ENCODE measurements at regions not wholly inside any gene's neighbourhood (a gene's known extent, or its start where the extent isn't known, plus 50 kb on each side); places are given as distances from the start of the nearest gene placed in this dataset.

- no peak for DNase-seq
- Histone ChIP-seq H3K4me1 (ENCODE audit: insufficient read depth) (no peaks in the 10 kb centered on the region), H3K27ac (no peak overlapping the region), H3K9me3 (no peaks in the 10 kb centered on the region), H3K4me3 (no peak overlapping the region), H3K27me3 (no peaks in the 10 kb centered on the region), H3K36me3 (no peaks in the 10 kb centered on the region)
- TF ChIP-seq CTCF (IDR thresholded peaks at IDR 0.05) (no peak), POLR2A (IDR thresholded peaks at IDR 0.05) (no peak), EP300 (IDR thresholded peaks at IDR 0.05) (no peak)
- intact Hi-C loops (cut with DNase I), result no loop called here
- 52 to 62% (median 58%) methylated on average over 7 of the region's 7 CpGs for WGBS, 3 donors
Observed at GRCh38 chr15:29522373-29523276, 253.0 kb upstream of the NSMCE3 start.

DNA sequence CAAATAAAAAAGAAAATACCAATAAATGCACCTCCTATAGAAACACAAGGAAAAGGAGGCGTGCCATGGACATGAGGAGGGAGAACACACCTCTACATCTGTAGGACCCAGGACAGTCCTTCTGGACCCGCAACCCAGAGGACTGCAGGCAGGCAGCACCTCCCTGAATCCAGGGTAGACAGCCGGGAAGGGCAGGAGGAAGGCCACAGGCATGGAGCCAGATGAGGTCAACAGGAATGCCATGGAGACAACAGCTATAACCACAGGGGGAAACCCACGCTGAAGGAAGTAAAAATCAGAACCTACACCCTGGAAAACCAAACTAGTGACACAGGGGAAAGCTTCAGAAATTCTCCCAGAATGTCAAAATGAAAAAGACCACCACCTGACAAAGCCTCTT lies 248.8 kb upstream of the NSMCE3 start:
- Histone ChIP-seq H3K27me3 (no peaks in the 10 kb centered on the region), H3K4me3 (no peak overlapping the region), H3K36me3 (no peaks in the 10 kb centered on the region), H3K9me3 (no peaks in the 10 kb centered on the region), H3K4me1 (ENCODE audit: insufficient read depth) (no peaks in the 10 kb centered on the region), H3K27ac (no peak overlapping the region)
- TF ChIP-seq CTCF (IDR thresholded peaks at IDR 0.05) (no peak), POLR2A (IDR thresholded peaks at IDR 0.05) (no peak), EP300 (IDR thresholded peaks at IDR 0.05) (no peak)
- WGBS, 3 donors, result 55 to 62% (median 61%) methylated on average over 4 of the region's 4 CpGs
- no peak for DNase-seq
- intact Hi-C loops (cut with DNase I), result no loop called here

- Histone ChIP-seq H3K9me3 (no peaks in the 10 kb centered on the region), H3K4me1 (ENCODE audit: insufficient read depth) (no peaks in the 10 kb centered on the region), H3K27ac (no peak overlapping the region), H3K27me3 (no peaks in the 10 kb centered on the region), H3K36me3 (no peaks in the 10 kb centered on the region), H3K4me3 (no peak overlapping the region)
- DNase-seq, result no peak
- intact Hi-C loops (cut with DNase I), result no loop called here
- TF ChIP-seq POLR2A (IDR thresholded peaks at IDR 0.05) (no peak), EP300 (IDR thresholded peaks at IDR 0.05) (no peak), CTCF (IDR thresholded peaks at IDR 0.05) (no peak)
- 88 to 97% (median 91%) methylated on average over 4 of the region's 4 CpGs for WGBS, 3 donors
Observed at GRCh38 chr15:29517829-29518228, 248.2 kb upstream of the NSMCE3 start.

- Histone ChIP-seq H3K27me3 (no peaks in the 10 kb centered on the region), H3K4me1 (ENCODE audit: insufficient read depth) (no peaks in the 10 kb centered on the region), H3K36me3 (no peaks in the 10 kb centered on the region), H3K27ac (no peak overlapping the region), H3K9me3 (no peaks in the 10 kb centered on the region), H3K4me3 (no peak overlapping the region)
- 8 to 15% (median 12%) methylated on average over 3 of the region's 3 CpGs for WGBS, 3 donors
- TF ChIP-seq CTCF (IDR thresholded peaks at IDR 0.05), result no peak
- TF ChIP-seq EP300 (IDR thresholded peaks at IDR 0.05), result no peak
- TF ChIP-seq POLR2A (IDR thresholded peaks at IDR 0.05), result no peak
- intact Hi-C loops (cut with DNase I), result no loop called here
- no peak for DNase-seq
Observed at GRCh38 chr15:29516929-29517328, 247.3 kb upstream of the NSMCE3 start.

Measured in ovary (tissue), 7 donors.